ENCODE measurements at regions not wholly inside any gene's neighbourhood (a gene's known extent, or its start where the extent isn't known, plus 50 kb on each side); places are given as distances from the start of the nearest gene placed in this dataset.

DNA sequence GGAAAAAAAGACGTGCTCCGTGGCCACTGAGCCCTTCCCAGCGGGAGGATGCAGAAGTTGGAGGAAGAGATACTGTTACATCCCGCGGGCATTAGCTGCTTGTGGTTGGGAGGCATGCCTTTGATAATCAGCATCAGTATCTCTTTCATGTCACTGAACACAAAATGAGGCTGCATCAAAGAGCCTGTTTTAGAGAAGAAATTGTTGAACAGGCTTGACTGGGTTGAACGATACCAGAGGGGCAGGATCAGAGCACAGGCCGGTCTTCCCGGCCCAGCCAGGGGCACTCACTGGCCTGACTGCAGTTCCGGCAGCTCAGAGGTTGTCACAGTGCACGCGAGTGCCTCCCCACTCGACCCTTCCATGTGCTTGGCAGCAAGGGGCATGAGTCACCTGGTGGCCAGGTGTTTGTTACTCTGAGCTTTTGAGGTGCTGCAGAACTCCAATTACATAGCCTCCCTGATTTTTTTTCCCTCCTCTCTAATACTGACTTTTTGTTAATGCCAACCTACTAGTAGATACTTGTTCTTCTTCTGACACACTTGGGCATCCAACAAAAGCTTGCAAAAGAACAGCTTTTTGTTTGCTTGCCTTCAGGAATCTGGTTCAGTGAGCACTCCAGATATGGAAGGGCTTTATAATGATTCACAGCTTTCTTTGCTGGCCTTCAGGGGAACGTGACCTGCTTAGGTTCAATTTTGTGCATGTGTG lies 121.6 kb downstream of the VAPA start:
- no peak for DNase-seq

DNA sequence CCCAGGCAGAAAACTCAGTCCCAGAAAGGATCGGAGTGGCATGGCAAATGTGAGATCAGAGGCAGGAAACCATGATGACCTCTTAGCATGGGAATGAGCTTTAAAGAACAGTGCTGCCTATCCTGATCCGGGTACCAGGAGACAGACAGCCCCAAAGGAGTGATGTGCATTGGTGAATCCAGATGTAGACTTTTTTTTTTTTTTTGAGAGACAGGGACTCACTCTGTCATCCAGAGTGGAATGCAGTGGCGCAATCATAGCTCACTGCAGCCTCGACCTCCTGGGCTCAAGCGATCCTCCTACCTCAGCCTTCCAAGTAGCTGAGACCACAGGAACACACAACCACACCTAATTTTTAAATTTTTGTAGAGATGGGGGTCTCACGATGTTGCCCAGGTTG lies 122.7 kb downstream of the VAPA start:
- no peak for DNase-seq

DNA sequence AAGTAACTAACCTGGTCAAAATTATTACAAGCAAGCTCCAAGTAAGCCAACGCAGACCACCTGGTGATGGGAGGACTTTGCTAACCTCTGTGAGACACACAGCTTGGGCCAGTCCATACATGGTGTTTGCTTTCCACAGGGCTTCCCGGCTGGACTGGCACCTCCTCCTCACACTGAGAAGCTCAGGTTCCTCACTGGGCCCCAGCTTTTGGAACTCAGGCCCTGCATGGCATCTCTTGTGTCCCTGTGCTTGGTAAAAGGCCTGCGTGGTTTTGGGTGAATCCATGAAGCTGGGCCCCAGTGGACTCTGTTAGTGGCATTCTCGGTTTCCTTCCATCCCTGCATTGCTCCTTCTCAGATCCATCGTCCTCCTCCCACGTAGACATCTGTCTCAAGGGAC lies 123.4 kb downstream of the VAPA start:
- DNase-seq = no peak

DNA sequence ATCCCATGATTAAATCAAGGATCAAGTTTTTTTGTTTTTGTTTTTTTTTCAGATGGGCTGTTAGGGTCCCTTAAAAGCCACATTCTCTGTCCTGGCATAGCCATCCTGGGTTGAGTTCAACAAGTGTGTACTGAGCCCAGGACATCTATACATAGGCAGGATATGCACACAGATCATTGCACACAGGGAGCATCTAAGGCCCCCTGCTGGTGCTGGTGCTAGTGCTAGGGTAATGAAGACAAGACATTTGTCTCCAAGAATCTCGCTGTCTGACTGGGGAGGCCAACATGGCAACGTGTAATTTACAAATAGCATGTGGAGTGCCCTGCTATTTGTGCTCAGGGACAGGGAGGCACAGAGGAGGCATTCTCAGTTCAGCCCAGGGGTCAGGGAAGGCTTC lies 124.5 kb downstream of the VAPA start:
- no peak for DNase-seq

DNA sequence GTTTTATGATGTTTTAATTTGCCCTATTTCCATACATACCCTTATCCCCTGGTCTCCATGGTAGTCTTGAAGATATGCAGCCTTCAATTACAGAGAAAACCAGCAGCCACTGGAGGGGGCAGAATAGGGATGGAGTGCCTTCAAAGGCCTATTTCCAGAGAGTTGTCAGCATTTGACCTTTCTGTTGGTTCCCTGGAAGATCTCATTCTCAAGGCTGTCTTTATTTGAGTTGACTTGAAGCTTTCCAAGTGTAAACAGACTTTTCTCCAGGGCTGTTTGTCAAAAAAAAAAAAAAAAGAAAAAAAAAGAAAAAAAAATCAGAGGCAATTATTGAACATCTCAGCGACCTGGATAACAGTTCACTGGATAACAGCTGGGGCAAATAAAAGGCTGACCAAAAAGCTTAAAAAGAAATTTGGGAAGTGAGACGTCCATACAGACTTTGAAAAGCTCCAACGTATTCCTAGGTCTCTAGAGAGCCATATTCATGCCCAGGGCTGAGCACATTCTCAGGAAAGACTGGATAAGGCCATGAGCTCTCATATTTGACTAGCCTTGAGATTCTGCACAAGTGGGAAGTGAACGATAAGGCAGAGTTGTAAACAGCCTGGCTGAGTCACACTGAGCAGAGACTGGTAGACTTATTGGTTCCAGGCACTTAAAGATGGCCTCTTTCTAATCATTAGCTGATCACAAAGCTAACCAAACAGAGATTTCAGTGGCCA lies 126.6 kb downstream of the VAPA start:
- no peak for DNase-seq

DNA sequence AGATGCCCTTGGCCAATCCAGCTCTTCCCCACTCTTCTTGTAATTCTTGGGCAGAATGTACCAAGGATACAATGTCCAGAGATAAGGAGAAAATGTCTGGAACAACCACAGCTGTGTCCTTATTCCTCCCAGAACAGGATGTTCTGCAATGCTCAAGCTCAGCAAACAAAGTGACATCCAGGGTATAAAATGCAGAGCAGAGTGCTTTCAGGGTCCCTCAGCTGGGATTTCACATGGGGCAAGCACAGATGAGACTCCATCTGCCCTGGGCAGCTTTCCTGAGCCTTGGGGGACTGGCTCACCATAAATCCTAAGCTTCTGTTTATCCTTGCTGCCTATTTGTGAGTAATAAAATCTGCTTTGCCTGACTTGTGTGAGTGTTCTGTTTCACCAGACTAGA lies 127.4 kb downstream of the VAPA start:
- no peak for DNase-seq

DNA sequence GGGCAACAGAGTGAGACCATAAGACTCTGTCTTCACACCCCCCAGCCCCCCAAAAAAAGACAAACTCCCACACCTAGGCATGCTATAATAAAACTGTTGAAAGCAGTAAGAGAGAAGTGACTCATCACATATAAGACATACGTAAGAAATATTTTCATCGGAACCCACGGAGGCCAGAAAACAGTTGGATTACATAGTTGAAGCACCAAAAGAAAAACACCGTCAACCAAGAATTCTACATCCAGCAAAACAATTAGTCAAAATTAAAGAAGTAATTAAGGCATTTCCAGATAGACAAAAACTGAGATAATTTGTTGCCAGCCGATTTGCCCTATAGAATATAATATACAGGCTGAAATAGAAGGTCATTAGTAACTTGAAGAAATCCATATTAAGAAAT lies 128.7 kb downstream of the VAPA start:
- no peak for DNase-seq

DNA sequence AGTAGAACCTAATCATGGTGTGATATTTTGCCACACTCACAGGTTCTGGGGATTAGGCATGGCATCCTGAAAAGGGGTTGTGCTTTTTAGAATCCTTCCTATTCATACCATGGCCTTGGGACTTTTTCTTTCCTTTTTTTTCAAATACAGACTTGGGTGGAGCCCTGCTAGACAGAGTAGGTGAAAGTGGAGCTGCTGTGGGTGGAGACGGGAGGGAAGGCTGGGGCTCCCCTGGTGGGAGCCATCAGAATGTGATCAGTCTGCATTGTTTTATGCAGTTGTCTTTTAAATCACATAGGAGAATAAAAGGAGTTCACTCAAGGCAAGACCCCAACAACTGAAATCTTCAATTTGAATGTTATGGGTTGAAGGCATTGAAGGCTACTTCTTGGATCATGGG lies 130.2 kb downstream of the VAPA start:
- no peak for DNase-seq

DNA sequence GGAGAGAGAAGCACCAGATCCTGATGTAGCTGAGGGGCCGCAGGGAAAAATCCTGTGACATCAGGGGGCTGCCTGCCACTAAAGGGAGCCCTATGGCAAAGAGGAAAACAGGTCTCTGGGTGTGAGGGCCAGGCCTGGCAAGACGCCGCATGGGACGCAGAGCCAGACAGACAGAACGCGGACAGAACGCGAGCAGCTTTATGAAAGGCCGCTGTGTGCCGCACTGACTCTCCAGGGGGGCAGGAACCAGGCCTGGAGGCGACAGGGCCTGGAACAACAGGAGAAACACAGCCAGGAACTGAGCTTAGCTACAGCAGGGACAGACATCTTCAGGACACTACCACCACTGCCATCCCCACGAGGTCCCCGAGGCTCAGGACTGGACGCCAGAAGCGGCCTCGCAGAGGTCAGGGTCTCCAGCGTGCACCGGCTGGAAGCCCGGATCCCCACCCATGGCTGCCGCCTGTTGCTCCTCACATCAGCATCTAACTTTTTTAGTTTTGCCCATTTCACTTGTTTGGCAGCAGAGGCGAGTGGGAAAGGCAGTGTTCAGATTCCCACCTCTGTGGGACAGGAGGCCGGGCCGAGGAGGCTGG lies 131.6 kb downstream of the VAPA start:
- DNase-seq = no peak

DNA sequence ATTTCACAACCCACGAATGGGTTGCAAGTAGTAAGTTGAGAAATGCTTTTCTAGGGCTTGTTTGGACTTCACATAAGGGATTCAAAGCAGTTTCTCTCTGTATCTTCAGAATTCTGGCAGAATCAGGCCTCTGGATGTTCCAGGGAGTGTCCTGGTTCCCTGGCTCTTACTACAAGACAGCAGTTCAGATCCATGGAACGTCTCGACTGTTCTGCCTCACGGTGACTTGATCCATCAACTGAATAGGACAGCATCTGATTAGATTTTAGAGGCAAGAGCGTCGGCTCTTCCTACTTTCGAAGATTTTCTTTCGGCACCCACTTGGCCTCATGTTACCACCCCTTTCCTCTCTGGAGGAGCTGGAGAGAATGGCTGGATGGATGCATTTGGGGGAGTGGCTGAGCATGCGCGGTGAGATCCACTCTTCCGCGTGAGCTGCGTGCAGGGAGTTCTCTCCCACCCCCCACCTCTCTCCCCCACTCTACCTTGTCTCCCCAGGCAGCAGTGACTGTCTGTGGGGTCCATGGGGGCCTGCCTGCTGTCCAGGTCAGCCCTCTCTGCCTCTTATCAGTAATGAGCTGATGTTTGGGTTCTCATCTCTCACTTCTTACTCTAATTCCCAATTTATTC lies 132.5 kb downstream of the VAPA start:
- no peak for DNase-seq

DNA sequence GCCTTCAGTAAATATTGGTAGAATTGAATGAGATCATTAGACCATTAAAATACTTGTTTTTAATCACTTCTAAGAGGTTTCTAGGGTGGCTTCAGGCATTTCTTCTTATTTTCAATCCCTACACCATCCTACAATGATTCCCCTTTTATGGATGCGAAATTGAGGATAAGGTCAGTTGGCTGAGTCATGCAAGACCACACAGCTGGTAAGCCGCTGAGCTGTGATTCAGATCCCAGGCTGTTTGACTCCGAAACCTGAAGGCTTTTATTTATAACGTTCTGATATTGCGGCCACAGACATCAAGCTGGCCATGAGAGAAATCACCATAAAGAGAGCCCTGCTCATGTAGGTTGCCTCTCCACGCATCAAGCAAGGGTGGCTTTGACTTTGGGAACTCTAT lies 133.4 kb downstream of the VAPA start:
- DNase-seq = no peak

DNA sequence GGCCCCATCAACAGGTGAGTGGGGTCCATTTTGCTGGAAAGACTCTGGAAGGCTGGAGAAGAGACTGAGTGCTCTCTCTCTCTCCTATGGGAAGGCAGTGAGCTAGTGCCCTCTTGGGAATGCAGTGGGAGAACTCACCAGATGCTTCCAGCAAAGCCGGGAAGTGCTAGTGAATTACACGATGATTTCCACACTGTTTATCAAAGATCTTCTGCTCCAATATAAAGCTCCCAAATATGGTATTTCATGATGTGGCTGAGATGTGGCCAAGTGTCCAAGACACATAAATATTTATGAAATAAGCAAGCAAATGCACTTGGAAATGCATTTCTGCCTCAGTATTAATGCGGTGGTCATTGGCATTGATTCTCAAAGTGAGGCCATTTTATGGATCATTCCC lies 135.9 kb downstream of the VAPA start:
- no peak for DNase-seq

DNA sequence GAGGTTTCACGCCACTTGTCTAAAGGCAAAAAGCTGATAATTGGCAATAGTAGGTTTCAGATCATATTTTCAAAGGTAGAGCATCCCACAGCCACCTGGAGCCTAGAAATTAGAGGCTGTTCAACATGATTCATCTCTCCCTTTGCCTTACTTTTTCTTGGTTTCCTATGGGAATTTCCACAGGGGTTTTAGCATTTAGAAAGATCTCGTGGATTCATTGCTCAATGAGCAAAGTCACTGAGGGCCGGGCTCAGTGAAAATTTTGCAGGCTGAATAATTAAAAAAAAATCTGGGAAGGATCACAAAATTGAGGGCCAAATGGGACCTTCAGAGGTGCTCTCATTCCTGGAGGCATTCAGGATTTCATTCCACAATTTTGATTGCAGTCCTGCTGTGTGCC lies 137.1 kb downstream of the VAPA start:
- no peak for DNase-seq

DNA sequence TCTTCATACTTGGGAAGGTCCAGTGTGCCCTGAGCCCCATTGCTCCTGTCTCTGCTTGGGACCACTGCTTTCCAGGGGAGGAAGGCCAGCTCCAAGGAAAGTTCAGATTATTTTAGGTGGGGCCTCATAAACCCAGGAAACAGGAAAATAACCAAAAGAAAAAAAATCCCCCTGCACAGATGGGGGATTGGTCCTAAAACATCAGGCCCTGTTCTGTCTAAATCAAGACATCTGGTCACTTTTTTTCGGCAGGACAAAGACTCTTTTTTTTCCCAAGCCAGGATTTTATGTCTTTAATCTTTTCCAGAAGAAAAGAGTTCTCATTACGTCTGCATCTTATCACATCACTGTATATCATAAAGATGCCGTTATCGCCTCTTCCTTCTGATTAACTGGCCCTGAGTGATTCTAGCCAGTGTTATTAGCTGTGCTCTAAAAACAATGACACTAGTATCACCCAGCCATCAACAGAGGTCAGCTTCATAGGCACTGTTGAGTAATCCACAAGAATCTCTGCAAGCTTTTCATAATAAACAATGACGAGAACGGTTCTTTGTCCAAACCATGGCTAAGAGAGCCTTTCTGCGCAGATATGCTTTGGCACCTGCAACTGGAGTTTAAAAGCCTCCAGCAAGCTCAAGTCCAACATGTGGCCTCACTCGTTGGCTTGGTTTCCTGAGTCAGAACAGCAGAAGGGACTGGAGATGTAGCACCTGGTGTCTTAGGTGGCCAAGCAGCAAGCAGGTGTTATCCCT lies 138.2 kb downstream of the VAPA start:
- no peak for DNase-seq

DNA sequence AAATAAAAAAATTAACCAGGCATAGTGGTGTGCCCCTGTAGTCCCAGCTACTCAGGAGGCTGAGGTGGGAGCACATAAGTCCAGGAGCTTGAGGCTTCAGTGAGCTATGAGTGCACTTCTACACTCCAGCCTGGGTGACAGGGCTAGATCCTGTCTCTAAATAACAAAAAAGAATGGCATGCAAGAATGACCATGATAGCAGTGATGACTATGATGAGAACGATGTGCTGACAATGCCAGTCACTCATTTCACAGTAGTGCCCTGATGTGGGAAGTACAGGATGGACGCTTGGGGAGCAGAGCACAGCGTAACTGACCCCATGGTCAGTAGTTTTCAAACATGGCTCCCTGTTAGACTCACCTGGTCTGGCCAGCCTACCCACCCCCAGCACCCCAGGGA lies 139.1 kb downstream of the VAPA start:
- DNase-seq = no peak

DNA sequence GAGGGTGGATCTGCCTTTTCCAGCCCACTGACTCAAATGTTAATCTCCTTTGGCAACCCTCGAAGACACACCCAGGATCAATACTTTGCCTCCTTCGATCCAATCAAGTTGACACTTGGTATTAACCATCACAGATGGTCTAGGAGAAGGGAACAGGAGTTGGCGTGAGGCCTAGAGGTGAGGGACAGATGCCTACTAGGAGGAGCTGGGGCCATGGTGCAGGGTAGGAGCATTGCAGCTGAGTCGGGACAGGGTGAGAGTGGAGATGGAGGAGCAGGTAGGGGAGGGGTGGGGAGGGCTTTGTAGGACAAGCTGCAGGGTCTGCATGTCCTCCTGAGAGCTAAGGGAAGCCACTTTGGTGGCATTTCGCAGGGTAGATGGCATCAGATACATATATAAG lies 140.0 kb downstream of the VAPA start:
- no peak for DNase-seq

DNA sequence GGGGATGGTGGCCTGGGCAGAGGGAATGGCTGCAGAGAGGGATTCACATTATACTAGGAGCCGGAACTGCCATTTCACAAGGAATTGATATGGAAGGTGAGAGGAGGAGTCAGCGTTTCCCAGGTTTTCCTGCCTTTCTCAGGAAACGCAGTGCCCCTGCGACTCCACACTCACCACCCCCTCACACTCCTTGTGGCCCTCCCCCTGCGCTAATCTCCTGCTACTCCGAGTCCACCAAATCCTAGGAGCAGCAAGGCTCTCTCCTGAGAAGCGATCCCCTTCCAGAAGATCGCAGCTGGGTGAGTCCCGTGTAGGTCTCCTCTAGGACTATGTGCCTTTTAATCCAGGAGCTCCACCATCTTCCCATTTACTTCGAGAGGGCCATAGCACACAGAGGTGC lies 140.6 kb downstream of the VAPA start:
- no peak for DNase-seq

DNA sequence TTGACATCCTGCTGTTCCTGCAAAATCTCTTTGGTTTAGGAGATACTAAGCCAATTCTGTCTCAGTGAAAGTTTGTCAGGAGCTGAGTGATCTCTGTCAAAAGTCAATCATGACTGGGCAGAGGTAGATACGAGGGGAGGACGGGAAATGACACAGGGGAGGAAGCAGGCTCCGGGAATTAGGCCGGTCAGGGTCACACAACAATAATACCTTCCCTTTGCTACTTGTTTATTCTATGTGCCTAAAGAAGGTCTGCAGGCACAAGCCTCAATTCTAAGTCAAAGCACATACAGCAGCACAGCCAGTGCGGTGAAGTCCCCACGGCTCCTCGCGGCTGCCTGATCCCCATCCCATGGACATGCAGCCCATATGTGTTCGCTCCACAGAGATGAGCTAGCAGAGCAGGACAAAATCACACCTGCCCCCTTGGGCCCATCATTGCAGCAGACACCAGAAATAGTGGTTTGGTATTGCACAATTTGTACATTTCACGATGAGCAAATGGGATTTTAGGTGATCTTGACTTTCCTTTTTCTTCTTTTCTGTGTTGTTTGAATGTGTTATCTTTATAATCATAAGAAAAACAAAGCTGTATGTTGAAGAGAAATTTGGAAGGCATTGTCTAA lies 141.4 kb downstream of the VAPA start:
- no peak for DNase-seq

DNA sequence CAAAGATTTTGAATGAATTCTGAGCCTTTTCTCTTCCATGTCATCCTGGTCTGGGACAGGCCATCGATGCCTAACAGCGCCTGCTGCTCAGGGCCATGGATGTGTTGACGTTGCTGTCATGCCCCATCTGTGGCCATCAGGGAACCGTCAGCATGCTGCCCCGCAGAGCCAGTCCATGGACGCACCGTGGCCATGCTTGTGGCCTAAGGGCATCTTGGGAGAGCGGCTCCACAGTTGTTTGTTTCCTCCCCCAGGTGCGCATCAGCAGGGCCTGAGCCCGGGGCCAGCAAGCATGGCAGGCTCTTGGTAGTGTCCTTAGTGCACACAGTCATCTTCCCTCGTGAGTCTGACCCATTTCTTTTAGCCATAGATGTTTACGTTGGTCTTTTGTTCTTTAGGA lies 142.7 kb downstream of the VAPA start:
- no peak for DNase-seq

DNA sequence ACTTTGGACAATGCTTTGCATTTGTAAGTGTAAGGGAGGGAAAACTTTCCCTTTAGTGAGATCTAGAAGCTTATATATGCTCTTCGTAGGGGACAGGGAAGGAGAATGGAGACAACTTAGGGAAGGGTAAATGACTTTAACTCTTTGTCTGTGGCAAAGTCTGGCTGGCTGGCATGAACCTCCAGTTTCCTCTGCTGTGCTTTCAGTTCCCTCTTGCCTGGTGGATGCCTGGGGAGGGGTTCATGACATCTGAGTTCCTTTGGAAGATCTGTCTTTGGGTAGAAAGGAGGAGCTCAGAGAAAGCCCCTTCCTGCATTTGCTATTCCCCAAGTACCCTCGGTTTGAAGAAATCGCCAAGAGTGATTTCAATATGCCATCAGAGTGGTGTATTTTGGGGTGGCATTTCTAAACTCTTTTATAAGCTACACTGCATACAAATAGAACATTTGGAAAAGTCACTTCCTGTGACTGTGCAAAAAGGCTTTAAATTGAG lies 143.6 kb downstream of the VAPA start:
- DNase-seq = no peak

DNA sequence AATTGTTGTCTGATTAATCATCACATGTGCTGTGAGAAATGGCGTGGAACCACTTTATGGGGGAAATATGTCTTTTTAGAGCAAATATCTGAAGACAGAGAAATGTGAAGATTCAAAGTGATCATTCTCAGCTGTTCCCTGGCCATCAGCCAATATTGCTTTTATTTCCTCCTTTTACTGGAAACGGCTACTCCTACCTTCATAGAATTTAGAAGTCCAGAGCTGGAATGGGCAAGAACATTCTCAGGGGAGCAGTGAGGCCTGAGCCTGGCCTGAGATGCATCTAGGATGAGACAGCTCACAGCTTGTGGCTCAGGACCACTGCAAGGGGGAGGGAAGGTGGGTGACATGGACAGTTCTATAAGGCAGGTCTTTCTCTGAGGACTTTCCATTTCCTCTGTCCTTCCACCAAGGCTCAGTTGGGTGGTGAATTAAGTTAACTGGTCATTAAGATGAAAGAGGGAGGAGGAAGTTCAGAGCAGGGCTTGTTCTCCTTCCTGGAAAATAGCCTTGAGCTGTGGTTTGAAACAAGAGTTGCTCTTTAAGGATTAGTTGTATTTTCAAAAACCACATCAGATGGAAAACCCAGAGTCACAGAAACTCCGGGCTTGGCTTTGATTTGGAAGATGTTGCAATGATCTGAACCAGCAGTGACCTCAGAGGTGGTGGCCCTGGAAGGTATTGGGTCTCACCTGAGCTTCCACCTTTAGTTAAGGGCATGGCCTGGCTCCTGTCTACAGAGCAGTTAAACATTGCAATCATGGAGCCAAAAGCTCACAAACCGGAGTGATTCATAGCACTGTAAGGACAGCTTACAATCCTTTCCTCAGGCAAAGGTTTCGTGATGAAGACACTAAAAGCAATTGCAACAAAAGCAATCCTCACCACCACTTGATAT lies 144.3 kb downstream of the VAPA start:
- DNase-seq = no peak
